Nephron (organoid): ENCODE measurements at regions not wholly inside any gene's neighbourhood (a gene's known extent, or its start where the extent isn't known, plus 50 kb on each side); places are given as distances from the start of the nearest gene placed in this dataset.

ENCODE experiments used
- H3K27ac Mint-ChIP-seq, 3 experiments: 2 replicates each; pipeline ENCODE4 v1.8.0; 2020; ENCODE audit warnings: mixed read lengths in 3 of 3, mild to moderate bottlenecking in 2 of 3, moderate library complexity in 1 of 3
- H3K27me3 Mint-ChIP-seq: 2 replicates; pipeline ENCODE4 v1.8.0; 2021; ENCODE audit warnings: low read depth, mild to moderate bottlenecking, moderate library complexity, mixed read lengths
- H3K36me3 Mint-ChIP-seq: 2 replicates; pipeline ENCODE4 v1.8.0; 2020; ENCODE audit warnings: low read depth, mixed read lengths
- H3K4me1 Mint-ChIP-seq: 2 replicates; pipeline ENCODE4 v1.8.0; 2020; ENCODE audit warnings: mixed read lengths
- H3K4me3 Mint-ChIP-seq, 3 experiments: 2 replicates each; pipeline ENCODE4 v1.8.0; 2020; ENCODE audit warnings: mild to moderate bottlenecking in 3 of 3, mixed read lengths in 3 of 3, moderate library complexity in 2 of 3
- H3K9me3 Mint-ChIP-seq: 2 replicates; pipeline ENCODE4 v1.8.0; 2020; ENCODE audit warnings: mixed read lengths
- CTCF ChIP-seq, 3 experiments: fragments of 200-600 bp; sonication (generic); IDR thresholded peaks; one replicate each; pipeline ENCODE4 v1.5.0; 2021; ENCODE audit warnings: antibody characterized with exemption in 3 of 3; ENCODE audit not compliant: unreplicated experiment in 3 of 3

DNA sequence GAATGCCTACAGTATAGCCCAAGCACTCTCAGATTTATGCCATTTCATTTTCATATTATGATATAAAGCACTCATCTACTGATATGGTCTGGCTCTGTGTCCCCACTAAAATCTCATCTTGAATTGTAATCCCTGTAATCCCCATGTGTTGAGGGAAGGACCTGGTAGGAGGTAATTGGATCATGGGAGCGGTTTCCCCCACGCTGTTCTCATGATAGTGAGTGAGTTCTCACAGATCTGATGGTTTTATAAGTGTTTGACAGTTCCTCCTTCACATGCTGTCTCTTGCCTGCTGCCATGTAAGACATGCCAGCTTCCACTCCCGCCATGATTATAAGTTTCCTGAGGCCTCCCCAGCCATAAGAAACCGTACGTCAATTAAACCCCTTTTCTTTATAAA, 171.7 kb downstream of the OTOR start:
- Mint-ChIP-seq H3K9me3 (peaks cover 2% of the 10 kb centered on the region), H3K27me3 (no peaks in the 10 kb centered on the region), H3K4me1 (peaks cover 20% of the 10 kb centered on the region), H3K4me3 (no peak overlapping the region), H3K27ac (no peak overlapping the region), H3K36me3 (no peaks in the 10 kb centered on the region)
- no peak for TF ChIP-seq CTCF (IDR thresholded peaks at IDR 0.05; ENCODE audit: unreplicated experiment in 3 of 3)

DNA sequence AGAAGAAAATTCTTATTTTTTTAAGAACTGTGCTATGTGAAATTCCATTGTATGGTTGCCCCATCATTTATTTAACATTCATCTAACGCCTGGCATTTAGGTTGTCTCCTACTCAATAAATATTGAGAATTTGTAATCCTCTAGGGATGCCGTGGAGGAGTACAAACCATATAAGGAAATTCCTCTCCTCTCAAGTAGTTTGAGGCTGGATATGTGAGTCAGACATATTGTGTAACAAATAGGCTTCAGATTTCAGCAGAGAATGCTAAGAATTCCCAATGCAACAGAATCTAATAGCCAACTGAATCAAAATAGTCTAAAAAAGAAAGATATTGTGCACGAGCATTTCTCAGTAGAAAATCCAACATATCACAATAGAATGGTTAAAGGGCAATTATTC, 174.7 kb downstream of the OTOR start:
- no peaks in the 10 kb centered on the region for H3K27me3 Mint-ChIP-seq
- peaks cover 2% of the 10 kb centered on the region for H3K9me3 Mint-ChIP-seq
- no peak overlapping the region for H3K4me3 Mint-ChIP-seq
- no peaks in the 10 kb centered on the region for H3K36me3 Mint-ChIP-seq
- H3K4me1 Mint-ChIP-seq = peaks cover 20% of the 10 kb centered on the region
- no peak for TF ChIP-seq CTCF (IDR thresholded peaks at IDR 0.05; ENCODE audit: unreplicated experiment in 3 of 3)
- H3K27ac Mint-ChIP-seq = peak overlapping the region in 2 of 3 experiments; percentile 14 to 37

DNA sequence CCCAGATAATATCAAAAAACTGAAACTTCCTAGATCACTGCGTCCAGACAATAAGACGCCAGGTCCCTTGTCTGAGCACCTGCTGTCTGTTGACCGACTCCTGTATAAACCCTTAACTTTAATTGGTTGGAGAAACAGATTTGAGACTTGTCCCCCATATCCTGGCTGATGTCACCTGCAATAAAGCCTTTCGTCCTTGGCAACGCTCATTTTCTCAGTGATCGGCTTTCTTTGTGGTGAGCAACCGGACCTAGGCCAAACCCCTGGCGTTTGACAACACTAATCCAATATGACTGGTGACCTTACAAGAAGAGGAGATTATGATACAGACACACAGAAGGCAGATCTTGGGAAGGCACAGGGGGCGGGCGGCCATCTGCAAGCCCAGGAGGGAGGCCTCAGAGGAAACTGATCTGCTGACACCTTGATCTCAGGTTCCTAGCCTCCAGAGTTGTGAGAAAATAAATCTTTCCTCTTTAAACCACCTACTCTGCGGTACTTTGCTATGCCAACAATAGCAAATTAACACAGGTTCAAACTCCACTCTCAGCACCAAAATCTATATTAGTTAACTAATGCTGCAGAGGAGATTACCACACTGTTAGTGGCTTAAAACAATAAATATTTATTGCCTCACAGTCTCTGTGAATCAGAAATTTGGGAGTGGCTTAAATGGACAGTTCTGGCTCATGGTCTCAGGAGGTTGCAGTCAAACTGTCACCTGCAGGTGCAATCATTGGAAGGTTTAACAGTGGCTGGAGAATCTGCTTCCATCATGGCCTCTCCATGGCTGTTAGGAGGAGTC, 178.7 kb downstream of the OTOR start:
- Mint-ChIP-seq H3K27me3 (no peaks in the 10 kb centered on the region), H3K4me3 (no peak overlapping the region), H3K4me1 (peaks cover 19% of the 10 kb centered on the region), H3K27ac (no peak overlapping the region), H3K9me3 (peaks cover 2% of the 10 kb centered on the region), H3K36me3 (no peaks in the 10 kb centered on the region)
- no peak for TF ChIP-seq CTCF (IDR thresholded peaks at IDR 0.05; ENCODE audit: unreplicated experiment in 3 of 3)

GRCh38 chr20:16929756-16930155, 181.6 kb downstream of the OTOR start:
- TF ChIP-seq CTCF (IDR thresholded peaks at IDR 0.05; ENCODE audit: unreplicated experiment in 3 of 3) = no peak
- Mint-ChIP-seq H3K36me3 (no peaks in the 10 kb centered on the region), H3K27ac (no peak overlapping the region), H3K4me1 (no peaks in the 10 kb centered on the region), H3K27me3 (no peaks in the 10 kb centered on the region), H3K9me3 (peaks cover 13% of the 10 kb centered on the region), H3K4me3 (no peak overlapping the region)

- no peak overlapping the region for H3K4me3 Mint-ChIP-seq
- no peak for TF ChIP-seq CTCF (IDR thresholded peaks at IDR 0.05; ENCODE audit: unreplicated experiment in 3 of 3)
- no peaks in the 10 kb centered on the region for H3K36me3 Mint-ChIP-seq
- no peak overlapping the region for H3K27ac Mint-ChIP-seq
- H3K4me1 Mint-ChIP-seq = no peaks in the 10 kb centered on the region
- H3K27me3 Mint-ChIP-seq = no peaks in the 10 kb centered on the region
- peaks cover 15% of the 10 kb centered on the region for H3K9me3 Mint-ChIP-seq
These were observed 182.5 kb downstream of the OTOR start for GRCh38 chr20:16930656-16931055.

GRCh38 chr20:16939051-16939450, 190.9 kb downstream of the OTOR start:
- Mint-ChIP-seq H3K9me3 (peaks cover 5% of the 10 kb centered on the region), H3K4me1 (no peaks in the 10 kb centered on the region), H3K27ac (no peak overlapping the region), H3K4me3 (no peak overlapping the region), H3K27me3 (no peaks in the 10 kb centered on the region), H3K36me3 (no peaks in the 10 kb centered on the region)
- TF ChIP-seq CTCF (IDR thresholded peaks at IDR 0.05; ENCODE audit: unreplicated experiment in 3 of 3) = no peak
